Central memory CD8-positive, alpha-beta T cell (primary cell): ENCODE measurements at regions not wholly inside any gene's neighbourhood (a gene's known extent, or its start where the extent isn't known, plus 50 kb on each side); places are given as distances from the start of the nearest gene placed in this dataset.

Source experiments
- ATAC-seq: fragments of 150-1000 bp; cut with Tn5 transposase; replicated peaks from 2 replicates; pipeline ENCODE4 v1.10.0; 2022; ENCODE audit warnings: mild to moderate bottlenecking, moderate FRiP score, moderate number of reproducible peaks; ENCODE audit not compliant: poor library complexity, severe bottlenecking; ENCODE audit errors: extremely low read depth
- DNase-seq, 2 donors: peaks; one replicate each; pipeline ENCODE4 v3.0.0; 2021; ENCODE audit warnings: low spot score in 2 of 2
- H3K27ac Mint-ChIP-seq: one replicate; pipeline ENCODE4 v1.8.0; 2022; ENCODE audit warnings: low read depth, mild to moderate bottlenecking, moderate library complexity, mixed read lengths
- H3K27me3 Mint-ChIP-seq: one replicate; pipeline ENCODE4 v1.8.0; 2022; ENCODE audit warnings: mixed read lengths
- H3K36me3 Mint-ChIP-seq: one replicate; pipeline ENCODE4 v1.8.0; 2022; ENCODE audit warnings: mild to moderate bottlenecking, moderate library complexity, mixed read lengths; ENCODE audit not compliant: insufficient read depth
- H3K4me1 Mint-ChIP-seq: one replicate; pipeline ENCODE4 v1.8.0; 2022; ENCODE audit warnings: mixed read lengths
- H3K4me3 Mint-ChIP-seq: one replicate; pipeline ENCODE4 v1.8.0; 2022; ENCODE audit warnings: mild to moderate bottlenecking, moderate library complexity, mixed read lengths
- H3K9me3 Mint-ChIP-seq: one replicate; pipeline ENCODE4 v1.8.0; 2022; ENCODE audit warnings: mixed read lengths

GRCh38 chr16:73171901-73172240, 123.9 kb upstream of the ZFHX3 start:
- DNase-seq (no peak), ATAC-seq (no peak)
- H3K27me3 Mint-ChIP-seq: no peaks in the 10 kb centered on the region
- H3K27ac Mint-ChIP-seq: no peak overlapping the region
- H3K4me1 Mint-ChIP-seq: no peaks in the 10 kb centered on the region
- H3K9me3 Mint-ChIP-seq: peaks cover 11% of the 10 kb centered on the region
- no peaks in the 10 kb centered on the region for H3K36me3 Mint-ChIP-seq
- no peak overlapping the region for H3K4me3 Mint-ChIP-seq

- peaks cover 11% of the 10 kb centered on the region for H3K9me3 Mint-ChIP-seq
- H3K4me1 Mint-ChIP-seq: peaks cover 2% of the 10 kb centered on the region
- no peaks in the 10 kb centered on the region for H3K27me3 Mint-ChIP-seq
- no peak for ATAC-seq
- no peak overlapping the region for H3K27ac Mint-ChIP-seq
- no peaks in the 10 kb centered on the region for H3K36me3 Mint-ChIP-seq
- no peak for DNase-seq
- H3K4me3 Mint-ChIP-seq: no peak overlapping the region
Measured at GRCh38 chr16:73171380-73171779, 123.5 kb upstream of the ZFHX3 start.

- Mint-ChIP-seq H3K4me3 (no peak overlapping the region), H3K36me3 (no peaks in the 10 kb centered on the region), H3K4me1 (peaks cover 7% of the 10 kb centered on the region), H3K9me3 (peaks cover 11% of the 10 kb centered on the region), H3K27me3 (no peaks in the 10 kb centered on the region), H3K27ac (no peak overlapping the region)
- DNase-seq: no peak
- no peak for ATAC-seq
Measured at GRCh38 chr16:73170612-73171038, 122.7 kb upstream of the ZFHX3 start.

- ATAC-seq: no peak
- H3K27me3 Mint-ChIP-seq: no peaks in the 10 kb centered on the region
- DNase-seq: no peak
- no peak overlapping the region for H3K27ac Mint-ChIP-seq
- no peak overlapping the region for H3K4me3 Mint-ChIP-seq
- H3K36me3 Mint-ChIP-seq: no peaks in the 10 kb centered on the region
- H3K4me1 Mint-ChIP-seq: peaks cover 7% of the 10 kb centered on the region
- peaks cover 5% of the 10 kb centered on the region for H3K9me3 Mint-ChIP-seq
Measured at GRCh38 chr16:73166947-73167550, 119.1 kb upstream of the ZFHX3 start.

GRCh38 chr16:73166441-73166851, 118.5 kb upstream of the ZFHX3 start:
- Mint-ChIP-seq H3K9me3 (peaks cover 5% of the 10 kb centered on the region), H3K27me3 (no peaks in the 10 kb centered on the region), H3K4me1 (peaks cover 7% of the 10 kb centered on the region), H3K4me3 (no peak overlapping the region), H3K36me3 (no peaks in the 10 kb centered on the region), H3K27ac (no peak overlapping the region)
- DNase-seq: no peak
- no peak for ATAC-seq

GRCh38 chr16:73163238-73163815, 115.4 kb upstream of the ZFHX3 start:
- no peak overlapping the region for H3K4me3 Mint-ChIP-seq
- DNase-seq: no peak
- no peak for ATAC-seq
- H3K9me3 Mint-ChIP-seq: no peaks in the 10 kb centered on the region
- no peaks in the 10 kb centered on the region for H3K27me3 Mint-ChIP-seq
- no peak overlapping the region for H3K27ac Mint-ChIP-seq
- peaks cover 7% of the 10 kb centered on the region for H3K4me1 Mint-ChIP-seq
- no peaks in the 10 kb centered on the region for H3K36me3 Mint-ChIP-seq

- Mint-ChIP-seq H3K27me3 (no peaks in the 10 kb centered on the region), H3K4me1 (peaks cover 7% of the 10 kb centered on the region)
- no peak for ATAC-seq
Measured at GRCh38 chr16:73161977-73162376, 114.0 kb upstream of the ZFHX3 start.

GRCh38 chr16:73159296-73159695, 111.4 kb upstream of the ZFHX3 start:
- Mint-ChIP-seq H3K27me3 (no peaks in the 10 kb centered on the region), H3K27ac (no peak overlapping the region), H3K4me3 (no peak overlapping the region), H3K4me1 (no peaks in the 10 kb centered on the region), H3K36me3 (no peaks in the 10 kb centered on the region), H3K9me3 (no peaks in the 10 kb centered on the region)
- DNase-seq (no peak), ATAC-seq (no peak)

More at GRCh38 chr16:73161977-73162376, 114.0 kb upstream of the ZFHX3 start:
- H3K4me3 Mint-ChIP-seq: no peak overlapping the region
- no peaks in the 10 kb centered on the region for H3K36me3 Mint-ChIP-seq
- DNase-seq: no peak
- no peak overlapping the region for H3K27ac Mint-ChIP-seq
- no peaks in the 10 kb centered on the region for H3K9me3 Mint-ChIP-seq

- H3K27ac Mint-ChIP-seq: no peak overlapping the region
- H3K27me3 Mint-ChIP-seq: no peaks in the 10 kb centered on the region
- ATAC-seq (no peak), DNase-seq (no peak)
- no peaks in the 10 kb centered on the region for H3K9me3 Mint-ChIP-seq
- H3K4me3 Mint-ChIP-seq: no peak overlapping the region
- no peaks in the 10 kb centered on the region for H3K36me3 Mint-ChIP-seq
- H3K4me1 Mint-ChIP-seq: no peaks in the 10 kb centered on the region
Measured at GRCh38 chr16:73157861-73158260, 109.9 kb upstream of the ZFHX3 start.

- Mint-ChIP-seq H3K4me1 (no peaks in the 10 kb centered on the region), H3K9me3 (no peaks in the 10 kb centered on the region), H3K27me3 (no peaks in the 10 kb centered on the region), H3K4me3 (no peak overlapping the region), H3K36me3 (no peaks in the 10 kb centered on the region), H3K27ac (no peak overlapping the region)
- DNase-seq (no peak), ATAC-seq (peak; percentile 14)
Measured at GRCh38 chr16:73154063-73154870, 106.3 kb upstream of the ZFHX3 start.

GRCh38 chr16:73152386-73153125, 104.6 kb upstream of the ZFHX3 start:
- ATAC-seq: no peak
- H3K4me1 Mint-ChIP-seq: no peaks in the 10 kb centered on the region
- no peaks in the 10 kb centered on the region for H3K36me3 Mint-ChIP-seq
- H3K27me3 Mint-ChIP-seq: no peaks in the 10 kb centered on the region
- H3K9me3 Mint-ChIP-seq: no peaks in the 10 kb centered on the region
- H3K4me3 Mint-ChIP-seq: no peak overlapping the region
- no peak overlapping the region for H3K27ac Mint-ChIP-seq
- no peak for DNase-seq

- no peak for DNase-seq
- no peak overlapping the region for H3K27ac Mint-ChIP-seq
- no peaks in the 10 kb centered on the region for H3K4me1 Mint-ChIP-seq
- H3K36me3 Mint-ChIP-seq: no peaks in the 10 kb centered on the region
- no peak overlapping the region for H3K4me3 Mint-ChIP-seq
- H3K9me3 Mint-ChIP-seq: no peaks in the 10 kb centered on the region
- no peak for ATAC-seq
- H3K27me3 Mint-ChIP-seq: no peaks in the 10 kb centered on the region
Measured at GRCh38 chr16:73151941-73152340, 104.0 kb upstream of the ZFHX3 start.
